ENCODE measurements at regions not wholly inside any gene's neighbourhood (a gene's known extent, or its start where the extent isn't known, plus 50 kb on each side); places are given as distances from the start of the nearest gene placed in this dataset.

- TF ChIP-seq, protein P1, sequence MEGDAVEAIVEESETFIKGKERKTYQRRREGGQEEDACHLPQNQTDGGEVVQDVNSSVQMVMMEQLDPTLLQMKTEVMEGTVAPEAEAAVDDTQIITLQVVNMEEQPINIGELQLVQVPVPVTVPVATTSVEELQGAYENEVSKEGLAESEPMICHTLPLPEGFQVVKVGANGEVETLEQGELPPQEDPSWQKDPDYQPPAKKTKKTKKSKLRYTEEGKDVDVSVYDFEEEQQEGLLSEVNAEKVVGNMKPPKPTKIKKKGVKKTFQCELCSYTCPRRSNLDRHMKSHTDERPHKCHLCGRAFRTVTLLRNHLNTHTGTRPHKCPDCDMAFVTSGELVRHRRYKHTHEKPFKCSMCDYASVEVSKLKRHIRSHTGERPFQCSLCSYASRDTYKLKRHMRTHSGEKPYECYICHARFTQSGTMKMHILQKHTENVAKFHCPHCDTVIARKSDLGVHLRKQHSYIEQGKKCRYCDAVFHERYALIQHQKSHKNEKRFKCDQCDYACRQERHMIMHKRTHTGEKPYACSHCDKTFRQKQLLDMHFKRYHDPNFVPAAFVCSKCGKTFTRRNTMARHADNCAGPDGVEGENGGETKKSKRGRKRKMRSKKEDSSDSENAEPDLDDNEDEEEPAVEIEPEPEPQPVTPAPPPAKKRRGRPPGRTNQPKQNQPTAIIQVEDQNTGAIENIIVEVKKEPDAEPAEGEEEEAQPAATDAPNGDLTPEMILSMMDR (IDR thresholded peaks at IDR 0.05; ENCODE audit: borderline replicate concordance, extremely low read depth, low read length, poor library complexity, severe bottlenecking) = peak; percentile 10
- TF ChIP-seq EZH2 (IDR thresholded peaks at IDR 0.05; ENCODE audit: borderline replicate concordance, low read depth, low read length, severe bottlenecking) = no peak
Measured at GRCh38 chrX:42678133-42678532, 99.8 kb downstream of the PPP1R2C start.
